Muscle layer of colon (tissue), 2 donors: ENCODE measurements at regions not wholly inside any gene's neighbourhood (a gene's known extent, or its start where the extent isn't known, plus 50 kb on each side); places are given as distances from the start of the nearest gene placed in this dataset.

ENCODE experiments used
- H3K27ac ChIP-seq: one replicate; pipeline ENCODE4 v1.7.0; 2013; ENCODE audit warnings: low read depth, mild to moderate bottlenecking, low read length, moderate library complexity
- H3K27me3 ChIP-seq, 2 donors: one replicate each; pipeline ENCODE4 v1.7.0; 2013; ENCODE audit warnings: low read length in 2 of 2, mild to moderate bottlenecking in 2 of 2; ENCODE audit not compliant: insufficient read depth in 2 of 2, control insufficient read depth in 1 of 2
- H3K36me3 ChIP-seq: one replicate; pipeline ENCODE4 v1.7.0; 2013; ENCODE audit warnings: mild to moderate bottlenecking, low read length; ENCODE audit not compliant: insufficient read depth
- H3K4me1 ChIP-seq: one replicate; pipeline ENCODE4 v1.7.0; 2013; ENCODE audit warnings: mild to moderate bottlenecking, low read length; ENCODE audit not compliant: insufficient read depth
- H3K4me3 ChIP-seq, 2 donors: one replicate each; pipeline ENCODE4 v1.7.0; 2013; ENCODE audit warnings: low read length in 2 of 2, low read depth in 1 of 2, mild to moderate bottlenecking in 1 of 2, moderate library complexity in 1 of 2
- H3K9ac ChIP-seq: one replicate; pipeline ENCODE4 v1.7.0; 2013; ENCODE audit warnings: low read length
- H3K9me3 ChIP-seq: one replicate; pipeline ENCODE4 v1.7.0; 2013; ENCODE audit warnings: mild to moderate bottlenecking, low read length
- donor health status: abdominal sarcoma.
- donor health status: Adenocarcinoma of cecum.

DNA sequence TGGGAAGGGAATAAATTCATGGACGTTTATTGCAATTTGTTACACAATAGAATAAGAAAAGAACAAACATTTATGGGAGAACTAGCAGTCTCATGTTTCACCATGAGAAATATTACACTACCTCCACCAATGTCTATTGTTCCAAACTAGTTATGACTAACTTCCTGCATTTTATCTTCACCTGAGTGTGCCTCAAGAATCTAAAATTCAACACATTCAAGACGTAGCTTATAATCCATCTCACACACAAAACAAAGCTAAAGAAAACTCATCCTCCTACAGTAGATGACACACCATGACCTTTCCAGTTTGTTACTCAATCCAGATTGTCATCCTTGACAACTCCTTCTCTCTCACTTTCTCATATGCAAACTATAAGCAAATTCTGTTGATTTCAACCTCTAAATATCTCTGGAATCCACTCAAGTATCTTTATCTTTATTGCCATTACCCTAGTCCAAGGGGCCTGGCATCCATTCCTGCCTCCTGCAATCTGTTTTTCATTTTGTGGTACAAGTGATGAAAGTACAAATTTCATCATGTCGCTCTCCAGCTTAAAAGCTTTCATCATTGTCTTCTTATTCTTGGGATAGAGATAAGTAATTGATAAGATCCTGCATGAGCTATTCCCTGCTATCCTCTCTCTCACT, 229.9 kb downstream of the NR2F2 start:
- Histone ChIP-seq H3K9ac (no peak overlapping the region), H3K4me1 (no peaks in the 10 kb centered on the region), H3K4me3 (no peak overlapping the region), H3K27me3 (no peaks in the 10 kb centered on the region), H3K9me3 (no peaks in the 10 kb centered on the region), H3K27ac (no peak overlapping the region), H3K36me3 (no peaks in the 10 kb centered on the region)

DNA sequence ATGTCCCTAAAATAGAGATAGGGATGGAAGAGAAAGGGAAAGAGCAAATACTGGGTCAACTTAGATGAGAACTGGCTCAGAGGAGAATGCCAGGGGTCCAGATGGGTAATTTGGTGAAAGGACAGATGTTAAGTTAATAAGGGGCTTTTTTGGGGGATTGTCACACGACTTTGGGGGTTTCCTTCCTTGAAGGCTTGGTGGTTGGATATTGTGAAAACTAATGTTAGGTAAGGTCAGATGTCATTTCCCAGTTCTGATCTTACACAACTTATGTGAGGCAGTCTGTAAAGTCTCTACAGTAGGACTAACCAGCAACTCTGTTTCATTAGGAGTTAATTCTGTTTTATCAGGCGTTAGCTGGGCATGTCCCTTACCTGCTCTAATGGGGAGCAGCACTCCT, 231.1 kb downstream of the NR2F2 start:
- Histone ChIP-seq H3K27me3 (no peaks in the 10 kb centered on the region), H3K4me3 (no peak overlapping the region), H3K9me3 (no peaks in the 10 kb centered on the region), H3K27ac (no peak overlapping the region), H3K9ac (no peak overlapping the region), H3K4me1 (no peaks in the 10 kb centered on the region), H3K36me3 (no peaks in the 10 kb centered on the region)

DNA sequence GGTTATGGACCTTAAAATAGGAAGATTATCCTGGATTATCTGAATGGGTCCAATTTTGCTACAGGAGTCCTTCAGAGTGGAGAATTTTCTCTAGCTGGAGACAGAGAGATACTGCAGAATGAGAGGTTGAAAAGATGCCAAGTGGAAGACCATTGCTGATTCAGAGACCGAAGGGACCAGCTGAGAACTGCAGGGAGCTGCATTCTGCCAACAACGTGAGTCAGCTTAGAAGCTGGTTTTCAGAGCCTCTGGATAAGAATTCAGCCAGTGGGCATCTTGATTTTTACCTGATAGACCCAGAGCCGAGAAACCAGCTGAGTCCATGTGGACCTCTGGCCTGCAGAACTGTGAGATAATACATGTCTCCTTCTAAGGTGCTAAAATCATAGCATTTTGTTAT, 234.0 kb downstream of the NR2F2 start:
- no peak overlapping the region for H3K27ac ChIP-seq
- H3K9ac ChIP-seq = no peak overlapping the region
- no peaks in the 10 kb centered on the region for H3K27me3 ChIP-seq
- no peaks in the 10 kb centered on the region for H3K9me3 ChIP-seq
- no peaks in the 10 kb centered on the region for H3K4me1 ChIP-seq
- no peak overlapping the region for H3K4me3 ChIP-seq
- H3K36me3 ChIP-seq = no peaks in the 10 kb centered on the region

DNA sequence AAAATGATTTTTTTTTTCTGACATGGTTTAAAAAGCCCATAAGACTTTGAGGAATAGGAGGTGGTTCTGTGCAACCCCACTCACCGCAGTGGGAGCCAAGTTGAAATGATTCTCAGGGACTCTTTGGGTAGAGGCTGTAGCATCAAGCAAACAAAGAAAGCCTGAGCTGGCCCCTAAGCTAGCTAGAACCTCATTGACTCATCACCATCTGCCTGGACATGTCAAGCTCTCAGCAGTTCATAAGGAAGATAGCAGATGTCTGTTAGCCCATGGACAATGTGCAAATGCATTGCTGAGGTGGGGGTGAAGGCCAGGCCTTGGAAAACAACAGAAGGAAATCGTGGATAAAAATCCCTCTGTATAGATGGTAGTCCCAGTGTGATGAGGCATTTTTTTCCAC, 234.8 kb downstream of the NR2F2 start:
- H3K9me3 ChIP-seq = no peaks in the 10 kb centered on the region
- no peak overlapping the region for H3K9ac ChIP-seq
- no peaks in the 10 kb centered on the region for H3K27me3 ChIP-seq
- no peaks in the 10 kb centered on the region for H3K36me3 ChIP-seq
- no peak overlapping the region for H3K27ac ChIP-seq
- no peaks in the 10 kb centered on the region for H3K4me1 ChIP-seq
- H3K4me3 ChIP-seq = no peak overlapping the region

DNA sequence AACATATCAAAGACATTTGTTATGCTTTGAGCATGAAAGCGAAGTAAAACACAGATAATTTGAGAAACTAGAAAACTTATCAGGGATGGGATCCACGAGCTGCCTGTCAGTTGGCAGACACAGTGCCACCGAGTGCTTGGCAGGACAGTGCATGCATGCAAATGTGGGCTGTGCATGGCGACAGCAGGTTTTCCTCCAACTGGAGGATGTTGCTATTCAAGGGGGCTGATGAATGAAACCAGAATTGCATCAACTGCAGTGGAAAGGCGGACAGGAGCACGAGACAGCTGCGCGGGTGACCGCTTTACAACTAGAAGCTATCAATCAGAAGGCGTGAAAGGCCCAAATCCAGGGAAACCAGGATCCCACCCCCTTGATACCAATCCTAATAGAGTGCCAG, 244.3 kb downstream of the NR2F2 start:
- H3K4me3 ChIP-seq = no peak overlapping the region
- no peaks in the 10 kb centered on the region for H3K36me3 ChIP-seq
- no peak overlapping the region for H3K27ac ChIP-seq

GRCh38 chr15:96576596-96576995, 246.1 kb downstream of the NR2F2 start:
- Histone ChIP-seq H3K27ac (no peak overlapping the region), H3K36me3 (no peaks in the 10 kb centered on the region), H3K4me1 (no peaks in the 10 kb centered on the region), H3K9me3 (no peaks in the 10 kb centered on the region), H3K4me3 (no peak overlapping the region), H3K9ac (no peak overlapping the region), H3K27me3 (no peaks in the 10 kb centered on the region)

More for the DNA sequence above, 244.3 kb downstream of the NR2F2 start:
- no peaks in the 10 kb centered on the region for H3K9me3 ChIP-seq
- H3K4me1 ChIP-seq = no peaks in the 10 kb centered on the region
- no peak overlapping the region for H3K9ac ChIP-seq
- no peaks in the 10 kb centered on the region for H3K27me3 ChIP-seq

- Histone ChIP-seq H3K4me3 (no peak overlapping the region), H3K27me3 (no peaks in the 10 kb centered on the region), H3K27ac (no peak overlapping the region), H3K9me3 (no peaks in the 10 kb centered on the region), H3K36me3 (no peaks in the 10 kb centered on the region), H3K9ac (no peak overlapping the region), H3K4me1 (no peaks in the 10 kb centered on the region)
Measured at GRCh38 chr15:96578393-96578792, 247.9 kb downstream of the NR2F2 start.

DNA sequence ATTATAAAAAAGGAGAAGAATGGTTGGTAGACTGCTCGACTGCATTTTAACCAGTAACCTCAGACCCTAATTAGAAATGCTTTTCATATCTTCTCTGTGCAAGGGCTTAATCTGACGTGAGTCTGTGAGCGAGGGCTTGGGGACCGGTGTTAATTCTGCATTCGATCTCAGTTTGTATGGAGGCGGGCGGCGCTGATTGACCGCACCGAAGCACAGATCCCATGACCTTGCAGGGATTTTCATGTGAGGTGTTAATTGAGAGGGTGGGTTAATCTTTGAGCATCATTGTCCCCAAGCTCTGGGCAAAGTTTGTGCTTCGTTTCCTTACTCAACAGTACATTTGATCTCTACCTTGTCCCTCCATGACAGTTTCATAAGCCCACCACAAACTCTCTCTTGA, 250.9 kb downstream of the NR2F2 start:
- Histone ChIP-seq H3K4me1 (no peaks in the 10 kb centered on the region), H3K27me3 (no peaks in the 10 kb centered on the region), H3K27ac (no peak overlapping the region), H3K36me3 (no peaks in the 10 kb centered on the region), H3K4me3 (no peak overlapping the region), H3K9me3 (no peaks in the 10 kb centered on the region), H3K9ac (no peak overlapping the region)

DNA sequence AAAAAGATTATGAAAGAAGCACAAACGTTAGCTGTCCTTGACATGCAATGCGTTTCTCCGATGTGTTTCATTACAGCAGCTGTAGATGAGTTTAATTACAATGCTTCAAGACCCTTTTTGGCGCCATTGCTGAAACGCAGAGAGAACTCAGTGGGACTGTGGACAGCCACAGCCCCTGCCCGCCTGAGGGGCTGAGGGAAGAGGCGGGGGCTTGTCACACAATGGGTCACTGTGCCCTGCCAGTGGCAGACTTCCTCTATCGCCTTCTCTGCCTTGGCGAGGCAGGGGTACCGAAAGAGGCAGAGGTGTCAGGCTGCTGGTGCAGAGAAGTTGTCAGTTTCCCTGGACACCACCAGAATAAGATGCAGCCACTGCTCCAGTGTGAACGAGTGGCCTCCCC, 252.0 kb downstream of the NR2F2 start:
- no peaks in the 10 kb centered on the region for H3K27me3 ChIP-seq
- no peak overlapping the region for H3K27ac ChIP-seq

DNA sequence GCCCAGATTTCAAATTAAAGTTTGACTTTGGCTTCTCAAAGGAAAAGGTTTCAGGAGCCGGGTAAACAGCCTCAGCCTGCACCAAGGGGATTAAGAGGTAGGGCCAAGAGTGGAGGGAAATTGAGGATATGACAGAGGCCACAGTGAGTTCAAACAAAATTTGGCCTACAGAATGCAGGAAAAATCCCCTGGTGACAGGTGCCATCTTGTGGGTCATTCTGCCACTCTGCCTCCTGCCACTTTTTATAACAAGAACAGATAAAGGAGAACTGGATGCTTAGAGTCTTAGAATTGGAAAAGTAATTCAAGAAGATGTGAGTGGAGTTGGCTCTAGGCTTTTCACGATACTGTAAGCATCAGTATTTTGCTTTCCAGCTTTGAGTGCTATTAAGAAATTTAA, 253.2 kb downstream of the NR2F2 start:
- H3K4me3 ChIP-seq = no peak overlapping the region
- no peaks in the 10 kb centered on the region for H3K27me3 ChIP-seq
- no peaks in the 10 kb centered on the region for H3K36me3 ChIP-seq
- no peaks in the 10 kb centered on the region for H3K9me3 ChIP-seq
- no peak overlapping the region for H3K27ac ChIP-seq
- no peaks in the 10 kb centered on the region for H3K4me1 ChIP-seq
- H3K9ac ChIP-seq = no peak overlapping the region

More for the DNA sequence above, 252.0 kb downstream of the NR2F2 start:
- H3K9me3 ChIP-seq = no peaks in the 10 kb centered on the region
- no peak overlapping the region for H3K9ac ChIP-seq
- H3K36me3 ChIP-seq = no peaks in the 10 kb centered on the region
- no peak overlapping the region for H3K4me3 ChIP-seq
- H3K4me1 ChIP-seq = no peaks in the 10 kb centered on the region

DNA sequence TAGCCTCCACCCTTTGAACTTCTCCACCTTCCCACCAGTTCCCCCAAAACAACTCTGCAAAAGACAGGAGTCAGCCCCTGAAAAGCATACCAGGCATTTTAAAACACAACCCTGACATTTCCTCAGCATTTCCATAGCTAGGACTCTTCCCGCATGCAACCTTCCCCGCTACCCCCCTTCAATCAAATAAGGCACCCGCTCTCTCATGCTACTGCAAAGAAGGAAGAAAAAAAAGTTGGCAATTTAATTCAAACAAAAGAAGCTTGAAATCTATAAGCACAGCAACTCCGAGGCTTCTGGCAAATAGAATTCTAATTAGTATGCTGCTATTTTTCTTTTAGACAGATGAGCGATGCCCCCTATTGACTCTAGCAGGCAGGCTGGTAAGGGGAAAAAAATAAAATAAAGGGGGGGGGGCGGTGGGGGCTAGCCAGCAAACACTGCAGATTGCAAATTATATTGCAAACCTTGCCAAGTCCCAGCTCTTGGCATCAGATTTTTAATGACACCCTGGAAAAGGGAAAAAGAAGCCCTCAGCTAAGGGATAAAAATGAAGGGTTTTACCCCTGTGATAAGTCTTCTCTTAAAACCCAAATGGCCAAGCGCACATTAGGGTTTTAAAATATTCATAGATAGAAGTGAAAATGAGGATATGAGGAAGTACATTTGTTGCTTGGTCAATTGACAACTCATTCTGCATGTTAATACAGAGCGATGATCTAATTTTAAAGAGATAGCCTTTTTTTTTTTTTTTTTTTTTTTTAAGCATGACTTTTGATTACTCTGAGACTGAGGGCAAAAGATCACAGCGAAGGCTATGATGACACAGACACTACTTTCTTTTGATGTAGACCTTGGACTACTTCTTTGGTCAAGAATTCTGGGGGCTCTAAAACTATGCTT, 255.2 kb downstream of the NR2F2 start:
- Histone ChIP-seq H3K27me3 (no peaks in the 10 kb centered on the region), H3K36me3 (no peaks in the 10 kb centered on the region)

DNA sequence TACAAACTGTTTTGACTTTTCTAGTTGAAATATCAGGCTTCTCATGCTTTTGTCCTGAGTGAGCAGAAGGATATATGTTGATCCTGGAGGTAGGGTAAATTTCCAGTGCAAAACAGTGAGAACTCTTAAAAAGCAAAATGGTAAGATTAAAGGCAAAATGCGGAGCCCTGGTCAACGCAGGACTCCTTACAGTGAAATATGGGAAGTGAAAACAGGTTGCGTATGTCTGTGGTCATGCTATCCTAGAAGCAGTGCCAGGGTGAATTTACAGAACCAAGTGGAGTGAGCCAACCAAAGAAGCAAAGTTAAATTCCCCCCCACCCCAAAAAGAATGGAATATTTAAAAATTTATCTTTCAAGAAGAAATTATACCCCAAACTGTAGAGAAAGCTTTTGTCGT, 256.4 kb downstream of the NR2F2 start:
- Histone ChIP-seq H3K9me3 (no peaks in the 10 kb centered on the region), H3K27ac (no peak overlapping the region), H3K9ac (no peak overlapping the region), H3K4me3 (no peak overlapping the region), H3K27me3 (no peaks in the 10 kb centered on the region), H3K4me1 (no peaks in the 10 kb centered on the region), H3K36me3 (no peaks in the 10 kb centered on the region)

More for the DNA sequence above, 255.2 kb downstream of the NR2F2 start:
- Histone ChIP-seq H3K4me1 (no peaks in the 10 kb centered on the region), H3K9ac (no peak overlapping the region), H3K9me3 (no peaks in the 10 kb centered on the region), H3K27ac (no peak overlapping the region), H3K4me3 (no peak overlapping the region)
